GM19395 (cell line): ENCODE measurements at regions not wholly inside any gene's neighbourhood (a gene's known extent, or its start where the extent isn't known, plus 50 kb on each side); places are given as distances from the start of the nearest gene placed in this dataset.

Source experiments
- ATAC-seq: cut with Tn5 transposase; IDR thresholded peaks from one replicate; pipeline ENCODE4 v1.9.1; 2021; ENCODE audit warnings: mild to moderate bottlenecking, moderate library complexity; ENCODE audit not compliant: unreplicated experiment

DNA sequence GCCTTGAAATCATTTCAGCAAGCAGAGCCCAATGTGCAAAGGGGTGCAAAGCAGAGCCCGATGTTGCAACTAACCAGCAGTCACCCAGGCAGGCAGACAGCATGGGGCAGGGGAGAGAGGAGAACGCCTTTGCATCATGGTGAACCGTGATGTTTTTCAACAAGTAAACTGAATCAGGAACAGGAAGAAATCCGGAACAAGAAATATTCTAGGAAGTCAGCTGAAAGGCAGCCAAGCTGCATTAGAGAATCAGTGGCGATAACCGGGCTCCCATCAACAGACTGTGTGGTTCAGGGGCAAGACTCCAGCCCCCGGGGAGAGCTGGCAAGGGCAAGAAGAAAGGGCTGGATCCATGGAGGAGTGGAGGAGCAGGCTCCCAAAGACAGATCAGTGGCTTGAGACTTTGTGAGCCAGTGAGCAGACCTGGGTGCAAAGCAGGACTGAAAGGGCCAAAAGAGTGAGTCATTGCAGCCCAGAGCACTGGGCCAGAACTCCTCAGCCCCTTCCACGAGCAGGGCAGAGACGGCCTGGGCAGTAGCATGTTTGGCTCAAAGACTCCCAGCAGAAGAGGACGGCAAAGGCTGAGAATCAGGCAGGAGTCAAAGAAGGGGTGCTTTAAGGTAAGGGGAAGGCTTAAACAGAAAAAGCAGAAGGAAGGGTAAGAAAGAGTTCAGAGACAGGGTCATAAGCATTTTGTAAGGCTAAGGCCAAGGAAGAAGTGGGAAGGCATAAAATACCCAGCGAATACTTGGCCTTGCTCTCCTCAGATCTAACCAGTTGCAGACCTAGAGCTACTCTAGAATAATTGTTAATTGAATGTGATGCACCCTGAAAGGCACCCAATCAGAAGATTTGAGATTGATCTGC lies 155.0 kb downstream of the SETD4 start:
- ATAC-seq = no peak

GRCh38 chr21:35900539-35900938 lies 159.8 kb downstream of the SETD4 start:
- ATAC-seq = no peak

GRCh38 chr21:35896060-35896459 lies 164.3 kb downstream of the SETD4 start:
- ATAC-seq = no peak

- no peak for ATAC-seq
Observed at GRCh38 chr21:35895598-35895997, 164.7 kb downstream of the SETD4 start.

DNA sequence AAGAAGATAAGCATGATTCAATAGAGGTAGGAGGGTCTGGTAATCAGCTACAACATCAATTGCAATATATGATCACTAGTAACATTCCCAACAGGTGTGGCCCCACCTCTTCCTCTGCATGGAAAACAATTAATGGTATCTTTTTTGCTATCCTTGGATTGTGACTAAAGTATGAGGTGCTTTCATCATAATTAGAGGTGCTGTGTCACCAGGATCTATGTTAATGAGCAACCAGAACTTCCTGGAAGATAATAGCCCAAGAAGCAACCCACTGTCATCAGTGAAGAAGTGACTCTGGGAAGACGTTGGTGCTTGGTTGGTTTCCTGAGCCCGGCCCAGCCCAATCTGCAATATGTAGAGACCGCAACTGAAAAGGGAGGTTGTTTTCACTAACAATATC lies 167.2 kb downstream of the SETD4 start:
- no peak for ATAC-seq

- no peak for ATAC-seq
Observed at GRCh38 chr21:35886887-35887286, 173.4 kb downstream of the SETD4 start.

DNA sequence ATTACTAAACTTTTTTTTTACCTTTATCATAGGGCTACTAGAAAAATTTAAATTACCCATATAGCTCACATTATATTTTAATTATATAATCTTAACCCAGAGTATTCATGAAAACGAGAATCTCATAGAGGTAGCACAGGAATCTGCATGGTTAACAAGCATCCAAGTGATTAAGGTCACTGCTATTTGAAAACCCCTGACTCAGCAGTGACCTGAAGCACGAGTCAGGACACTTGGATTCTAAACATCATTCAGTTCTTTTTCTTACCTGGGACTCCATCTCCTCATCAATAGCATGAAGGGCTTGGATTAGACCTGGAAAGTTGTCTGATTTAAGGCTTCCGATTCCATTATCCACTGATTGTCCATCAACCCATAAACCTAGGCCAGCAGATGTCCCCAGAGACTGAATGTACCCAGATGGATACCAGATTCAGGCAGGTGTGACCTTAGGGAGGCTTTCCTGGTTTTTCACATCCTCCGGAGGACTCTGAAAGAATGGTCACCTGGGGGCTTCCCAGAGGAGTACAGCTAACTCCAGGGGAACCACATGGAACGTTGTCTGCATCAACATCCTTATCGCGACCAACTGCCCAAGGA lies 174.3 kb downstream of the SETD4 start:
- ATAC-seq = no peak

DNA sequence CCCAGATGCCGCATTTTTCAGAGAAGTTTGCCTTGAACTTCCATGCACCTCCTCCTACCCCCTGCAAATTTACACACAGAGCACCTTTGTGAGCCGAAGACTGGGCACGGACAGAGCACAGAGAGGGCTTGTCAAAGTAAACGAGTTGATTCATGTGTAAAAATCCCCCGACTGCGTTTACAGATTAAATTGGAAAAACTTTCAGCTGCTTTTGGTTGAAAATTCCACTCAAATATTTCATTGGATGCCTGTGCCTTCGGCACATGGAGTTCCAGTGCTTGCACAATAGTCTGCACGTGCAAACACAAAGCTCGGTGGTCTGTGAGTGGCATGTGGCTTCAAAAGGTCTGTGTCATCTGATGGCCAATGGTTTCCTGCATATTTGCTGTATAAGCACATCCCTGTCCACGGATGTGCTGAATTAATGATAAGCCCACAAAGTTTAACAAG lies 177.5 kb downstream of the SETD4 start:
- no peak for ATAC-seq

- no peak for ATAC-seq
Observed at GRCh38 chr21:35873441-35873840, 186.9 kb downstream of the SETD4 start.

GRCh38 chr21:35871906-35872305 lies 188.4 kb downstream of the SETD4 start:
- no peak for ATAC-seq

DNA sequence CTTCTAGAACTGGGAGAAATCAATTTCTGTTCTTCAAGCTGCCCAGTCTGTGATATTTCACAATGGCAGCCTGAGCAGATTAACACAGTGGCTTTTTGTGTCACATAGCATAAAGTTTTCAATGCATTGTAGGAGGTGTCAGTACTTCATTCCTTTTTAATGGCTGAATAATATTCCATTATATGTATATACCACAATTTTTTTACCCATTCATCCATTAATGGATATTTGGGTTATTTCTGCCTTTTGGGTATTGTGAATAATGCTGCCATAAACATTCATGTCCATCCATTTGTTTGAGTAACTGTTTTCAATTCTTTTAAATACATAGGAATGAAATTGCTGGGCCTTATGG lies 191.5 kb downstream of the SETD4 start:
- no peak for ATAC-seq

DNA sequence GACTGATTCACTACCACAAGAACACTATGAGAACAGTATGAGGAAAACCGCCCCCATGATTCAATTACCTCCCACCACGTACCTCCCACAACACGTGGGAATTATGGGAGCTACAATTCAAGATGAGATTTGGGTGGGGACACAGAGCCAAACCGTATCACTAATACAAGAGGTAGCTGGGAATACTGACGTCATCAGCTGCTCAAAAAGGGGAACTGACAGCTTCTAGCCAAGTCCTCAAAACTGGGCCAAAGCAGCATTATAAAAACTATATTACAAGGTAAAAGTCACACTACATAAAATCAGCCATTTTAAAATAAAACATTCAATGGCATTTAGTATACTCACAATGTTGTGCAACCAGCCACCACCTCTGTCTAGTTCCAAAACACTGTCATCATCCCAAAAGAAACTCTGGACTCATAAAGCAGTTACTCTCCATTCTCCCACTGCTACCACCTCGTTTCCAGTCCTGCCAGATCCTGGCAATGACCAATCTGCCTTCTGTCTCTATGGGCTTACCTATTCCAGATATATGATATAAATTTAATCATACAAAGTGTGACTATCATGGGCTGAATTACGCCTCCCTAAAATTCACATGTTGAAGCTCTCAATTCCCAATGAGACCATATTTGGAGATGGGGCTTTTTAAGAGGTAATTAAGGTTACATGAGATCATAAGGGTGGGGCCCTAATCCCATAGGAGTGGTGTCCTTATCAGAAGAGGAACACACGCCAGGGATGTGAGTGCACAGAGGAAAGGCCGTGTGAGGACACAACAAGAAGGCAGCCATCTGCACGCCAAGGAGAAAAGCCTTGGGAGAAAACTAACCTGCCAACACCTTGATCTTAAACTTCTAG lies 192.1 kb downstream of the SETD4 start:
- no peak for ATAC-seq

DNA sequence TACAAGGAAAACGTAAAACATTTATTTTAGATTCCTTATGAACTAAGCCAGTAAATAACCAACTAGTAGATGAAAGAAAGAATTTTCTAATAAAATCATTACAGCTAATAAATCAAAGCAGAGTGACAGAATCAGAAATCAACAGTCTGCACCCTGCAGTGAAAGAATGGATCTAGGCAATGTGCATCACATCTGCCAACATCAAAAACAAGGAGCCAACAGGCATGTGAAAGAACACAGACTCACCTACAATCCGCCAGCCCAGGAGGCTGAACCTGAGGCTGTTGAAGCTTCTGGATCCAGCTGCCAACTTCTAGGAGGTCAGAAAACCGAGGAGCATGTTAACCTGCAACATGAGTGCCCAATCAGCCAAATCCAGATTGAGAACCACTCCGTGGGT lies 196.3 kb downstream of the SETD4 start:
- no peak for ATAC-seq

DNA sequence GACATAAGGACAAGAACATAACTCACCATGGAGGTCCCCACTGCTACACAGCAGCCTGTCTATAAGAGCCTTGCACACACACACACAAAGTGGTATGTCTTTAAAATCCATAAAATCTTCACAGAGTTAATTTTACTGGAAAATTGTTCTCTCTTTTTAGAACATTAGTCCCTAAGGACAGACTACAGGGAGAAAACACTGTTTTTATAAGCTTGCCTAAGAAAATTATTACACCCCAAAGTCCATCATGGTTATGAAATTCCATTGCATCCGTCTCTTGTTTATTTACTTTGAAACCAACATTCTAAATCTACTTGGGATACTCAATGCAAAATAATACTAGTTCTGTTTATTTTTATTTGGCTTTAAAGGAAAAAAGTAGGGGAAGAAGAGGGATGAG lies 197.4 kb downstream of the SETD4 start:
- ATAC-seq = no peak

DNA sequence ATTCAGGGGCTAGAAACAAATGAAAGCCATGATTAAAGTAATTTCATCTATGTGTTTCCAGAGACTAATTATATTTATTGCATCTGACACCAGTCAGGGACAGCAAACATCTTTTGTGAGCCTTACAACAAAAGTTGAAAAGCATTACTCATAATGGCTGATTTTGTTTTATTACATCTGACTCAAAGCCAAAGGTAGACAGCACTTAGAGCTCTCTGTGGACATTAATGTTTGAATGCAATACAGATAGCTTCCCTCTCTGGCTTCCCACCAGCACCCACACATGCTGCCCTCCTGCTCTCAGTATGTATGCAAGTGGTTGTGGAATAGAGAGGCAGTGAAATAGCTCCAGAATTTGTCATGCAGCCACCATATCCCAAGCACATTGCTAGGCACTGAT lies 198.7 kb downstream of the SETD4 start:
- no peak for ATAC-seq

DNA sequence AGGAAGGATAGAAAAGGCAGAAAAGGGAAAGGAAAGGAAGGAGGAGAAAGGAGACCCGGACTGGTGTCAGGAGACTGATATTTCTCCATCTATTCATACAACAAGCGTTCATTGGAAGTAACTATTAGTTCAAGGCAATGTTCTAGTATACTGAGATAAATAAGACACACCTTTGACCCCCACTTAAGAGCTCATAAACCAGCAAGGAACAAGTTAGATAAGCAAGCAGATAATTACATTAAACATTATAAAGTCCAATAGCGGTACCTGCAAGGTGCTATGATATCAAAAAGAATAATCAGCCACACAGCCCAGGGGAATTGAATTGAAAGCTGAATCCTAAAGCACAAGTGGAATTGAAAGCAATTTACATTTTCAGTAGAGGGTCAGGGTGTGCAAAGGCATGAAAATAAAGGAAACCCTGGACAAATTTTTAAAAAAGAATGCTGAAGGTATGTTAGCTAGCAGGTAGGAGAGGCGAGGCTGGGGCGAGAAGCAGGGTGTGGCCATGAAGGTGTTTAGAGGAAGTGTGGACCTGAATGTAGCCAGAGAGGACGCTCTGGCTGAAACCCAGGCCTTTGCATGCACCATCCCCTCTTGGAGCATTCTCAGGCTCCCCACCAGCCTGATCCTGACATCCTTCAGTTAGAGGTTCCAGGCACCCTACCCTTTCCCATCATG lies 200.0 kb downstream of the SETD4 start:
- no peak for ATAC-seq

DNA sequence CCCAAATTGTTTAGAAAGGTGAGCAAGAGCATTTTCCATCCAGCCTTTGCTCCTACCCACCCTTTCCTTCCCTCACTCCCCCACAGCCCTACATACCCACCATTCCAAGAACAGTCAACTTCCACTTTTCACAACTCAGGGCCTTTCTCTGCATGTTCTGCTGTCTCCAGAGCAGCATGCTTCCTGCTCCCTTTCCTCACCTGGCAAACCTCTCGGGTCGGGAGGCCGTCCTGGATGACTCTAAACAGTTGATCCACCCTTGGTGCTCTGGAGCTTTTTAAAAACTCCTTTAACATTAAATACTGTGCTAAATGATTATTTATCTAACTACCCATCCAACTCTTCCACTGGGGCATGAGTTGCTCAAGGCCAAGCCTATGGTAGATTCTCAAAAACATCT lies 200.6 kb downstream of the SETD4 start:
- ATAC-seq = no peak

DNA sequence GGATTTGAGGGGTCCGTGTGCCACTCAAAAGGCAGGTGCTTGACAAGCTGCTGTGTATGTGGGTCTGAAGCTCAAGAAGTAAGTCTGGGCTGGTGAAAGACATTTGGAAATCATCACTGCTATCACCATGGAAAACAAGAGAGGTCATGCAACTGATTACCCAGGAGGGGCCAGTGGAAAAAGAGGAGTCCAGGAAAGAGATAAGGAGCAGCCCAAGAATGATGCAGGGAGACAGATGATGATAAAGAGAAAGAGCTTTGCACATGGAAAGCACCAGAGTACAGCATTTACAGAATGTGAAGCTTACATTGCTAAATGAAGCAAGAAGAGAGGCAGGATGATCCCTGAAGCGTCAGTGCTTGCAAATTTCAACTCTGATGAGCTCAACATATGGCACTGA lies 203.2 kb downstream of the SETD4 start:
- no peak for ATAC-seq

DNA sequence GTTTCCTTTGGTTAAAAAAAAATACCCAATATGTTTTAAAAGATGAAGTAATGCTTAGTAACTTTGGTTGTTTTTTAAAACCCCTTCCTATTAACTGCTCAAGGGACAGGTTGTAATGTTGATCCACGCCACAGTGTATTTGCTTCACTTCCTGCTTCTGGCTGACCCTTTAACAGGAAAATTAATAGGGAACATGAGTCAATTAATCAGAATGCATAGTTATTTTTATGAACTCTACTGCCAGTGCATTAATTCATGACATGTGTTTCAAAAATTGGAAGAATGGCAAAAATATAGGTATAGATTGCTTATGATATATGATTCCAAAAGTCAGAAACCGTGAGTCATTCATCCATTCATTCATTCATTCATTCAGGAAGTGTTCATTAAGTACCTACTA lies 204.8 kb downstream of the SETD4 start:
- ATAC-seq = no peak

- no peak for ATAC-seq
Observed at GRCh38 chr21:35854281-35854680, 206.0 kb downstream of the SETD4 start.
